GM18868 (cell line): ENCODE measurements at regions not wholly inside any gene's neighbourhood (a gene's known extent, or its start where the extent isn't known, plus 50 kb on each side); places are given as distances from the start of the nearest gene placed in this dataset.

ENCODE experiments used
- ATAC-seq: cut with Tn5 transposase; IDR thresholded peaks from one replicate; pipeline ENCODE4 v1.9.1; 2021; ENCODE audit warnings: mild to moderate bottlenecking, moderate library complexity; ENCODE audit not compliant: unreplicated experiment

DNA sequence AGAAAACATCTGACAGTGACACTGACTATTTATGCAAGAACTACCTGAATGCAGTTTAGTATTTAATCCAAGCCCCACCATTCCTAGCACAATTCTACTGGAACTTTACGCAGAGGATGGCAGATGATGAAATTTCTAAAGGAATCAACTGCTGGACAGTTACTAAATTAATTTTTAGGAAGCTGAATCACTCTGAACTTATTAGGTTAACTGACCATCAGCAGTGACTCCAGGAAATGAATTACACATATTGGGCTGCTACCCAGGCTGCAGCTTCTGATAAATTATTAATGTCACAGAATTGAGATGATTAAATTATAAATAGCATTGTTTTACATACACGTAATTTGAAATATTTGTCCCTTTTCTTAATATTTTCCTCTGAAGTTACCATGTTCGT lies 250.8 kb downstream of the TMEM182 start:
- ATAC-seq: no peak

DNA sequence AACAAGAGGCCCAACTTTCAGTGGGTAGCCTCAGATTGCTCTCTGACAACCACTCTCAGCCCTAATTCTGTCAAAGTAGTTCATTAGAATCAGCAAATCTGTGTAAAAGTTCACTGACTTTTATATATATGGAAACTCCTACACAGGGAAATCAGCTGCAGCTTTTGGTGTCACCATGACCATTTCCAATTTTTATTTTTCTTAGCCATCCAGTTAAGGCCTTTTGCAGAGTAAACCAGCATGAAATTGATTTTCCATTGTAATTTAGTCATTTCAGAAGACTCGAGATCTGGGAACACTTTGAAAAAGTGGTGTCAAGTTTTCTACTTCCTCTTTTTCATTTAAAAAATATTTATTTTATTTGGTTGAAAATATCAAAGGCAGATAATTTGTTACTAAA lies 263.2 kb downstream of the TMEM182 start:
- no peak for ATAC-seq

DNA sequence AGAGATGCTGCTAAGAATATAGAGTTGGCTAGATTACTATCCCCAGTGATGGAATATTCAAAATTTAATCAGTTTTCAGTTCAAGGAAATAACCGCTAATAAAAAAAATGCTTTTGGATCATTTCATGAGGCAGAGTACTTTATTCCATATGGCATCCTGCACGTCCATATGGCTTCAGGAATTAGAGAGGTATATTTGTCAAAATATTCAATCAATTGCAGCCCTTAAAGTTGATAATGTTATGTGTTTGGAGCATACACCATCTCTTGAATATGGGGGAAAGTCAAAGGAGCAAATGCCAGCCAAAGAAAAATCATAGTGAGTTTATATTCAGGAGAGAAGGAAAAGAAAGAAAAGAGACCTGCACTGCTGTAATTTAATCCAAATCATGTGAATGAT lies 266.4 kb downstream of the TMEM182 start:
- no peak for ATAC-seq
